Panc1 (cell line): ENCODE measurements at regions not wholly inside any gene's neighbourhood (a gene's known extent, or its start where the extent isn't known, plus 50 kb on each side); places are given as distances from the start of the nearest gene placed in this dataset.

Experiments
- CTCF ChIP-seq: fragments of 450-650 bp; IDR thresholded peaks from 2 replicates; pipeline ENCODE4 v1.5.1; 2017; ENCODE audit warnings: mild to moderate bottlenecking
- POLR2AphosphoS5 ChIP-seq: IDR thresholded peaks from 2 replicates; pipeline ENCODE4 v1.6.1; 2012; ENCODE audit warnings: mild to moderate bottlenecking, low read depth, low read length, moderate library complexity
- REST ChIP-seq, 2 experiments: IDR thresholded peaks; 2 replicates each; pipeline ENCODE4 v1.6.1; 2011 to 2012; ENCODE audit warnings: low read depth in 2 of 2, control low read depth in 1 of 2, low read length in 1 of 2, mild to moderate bottlenecking in 1 of 2, moderate library complexity in 1 of 2; ENCODE audit not compliant: insufficient read depth in 1 of 2

GRCh38 chr4:125744891-125745364 lies 430.2 kb downstream of the FAT4 start:
- TF ChIP-seq CTCF: no peak
- TF ChIP-seq REST (IDR thresholded peaks at IDR 0.05; ENCODE audit: insufficient read depth in 1 of 2, low read depth in 2 of 2, low read length in 1 of 2): no peak
- no peak for TF ChIP-seq POLR2AphosphoS5
